ENCODE measurements at regions not wholly inside any gene's neighbourhood (a gene's known extent, or its start where the extent isn't known, plus 50 kb on each side); places are given as distances from the start of the nearest gene placed in this dataset.

DNA sequence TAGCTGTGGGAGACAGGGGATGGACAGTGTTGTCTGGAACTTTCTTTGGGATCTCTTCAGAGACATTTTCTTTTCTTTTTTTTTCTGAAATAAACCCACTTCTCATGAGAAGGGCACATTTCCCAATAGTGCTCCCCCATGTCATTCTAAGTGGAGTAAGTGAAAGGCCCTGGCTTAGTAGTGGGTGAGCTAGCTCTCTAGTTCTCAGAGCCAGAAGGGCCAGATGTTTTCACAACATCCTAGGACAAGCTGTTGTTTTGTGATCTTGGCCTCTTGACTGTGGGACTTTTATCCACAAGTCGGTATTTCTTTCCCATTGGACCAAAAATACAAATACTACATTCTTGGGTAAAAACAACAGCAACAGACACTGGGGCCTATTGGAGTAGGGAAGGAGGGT, 607.7 kb upstream of the TENM4 start:
- POLR2A ChIA-PET, result no interaction called here
- Mint-ChIP-seq H3K27ac (no peak overlapping the region), H3K36me3 (ENCODE audit: low read depth) (no peaks in the 10 kb centered on the region), H3K27me3 (no peaks in the 10 kb centered on the region), H3K9me3 (no peaks in the 10 kb centered on the region), H3K4me3 (no peak overlapping the region), H3K4me1 (ENCODE audit: low read depth) (no peaks in the 10 kb centered on the region)
- intact Hi-C loops (cut with micrococcal nuclease), result no loop called here
- DNase-seq (no peak), ATAC-seq (no peak)
- CTCF ChIA-PET, result no interaction called here
- TF ChIP-seq CTCF (IDR thresholded peaks at IDR 0.05), result no peak

GRCh38 chr11:80041136-80042000, 600.5 kb upstream of the TENM4 start:
- TF ChIP-seq CTCF (IDR thresholded peaks at IDR 0.05), result no peak
- CTCF ChIA-PET, result no interaction called here
- DNase-seq (no peak), ATAC-seq (no peak)
- Mint-ChIP-seq H3K27me3 (no peaks in the 10 kb centered on the region), H3K4me3 (no peak overlapping the region), H3K27ac (no peak overlapping the region), H3K36me3 (ENCODE audit: low read depth) (no peaks in the 10 kb centered on the region), H3K9me3 (peaks cover 2% of the 10 kb centered on the region), H3K4me1 (ENCODE audit: low read depth) (no peaks in the 10 kb centered on the region)
- POLR2A ChIA-PET, result no interaction called here
- intact Hi-C loops (cut with micrococcal nuclease), result no loop called here

- H3K4me1 Mint-ChIP-seq (ENCODE audit: low read depth), result no peaks in the 10 kb centered on the region
- no peak overlapping the region for H3K4me3 Mint-ChIP-seq
- peaks cover 6% of the 10 kb centered on the region for H3K9me3 Mint-ChIP-seq
- intact Hi-C loops (cut with micrococcal nuclease), result no loop called here
- DNase-seq (no peak), ATAC-seq (no peak)
- H3K27me3 Mint-ChIP-seq, result no peaks in the 10 kb centered on the region
- ChIA-PET CTCF (no interaction called here), POLR2A (no interaction called here)
- no peaks in the 10 kb centered on the region for H3K36me3 Mint-ChIP-seq (ENCODE audit: low read depth)
- H3K27ac Mint-ChIP-seq, result no peak overlapping the region
- no peak for TF ChIP-seq CTCF (IDR thresholded peaks at IDR 0.05)
Observed at GRCh38 chr11:80034801-80035200, 594.0 kb upstream of the TENM4 start.

- POLR2A ChIA-PET, result no interaction called here
- Mint-ChIP-seq H3K9me3 (peaks cover 4% of the 10 kb centered on the region), H3K4me3 (no peak overlapping the region), H3K4me1 (ENCODE audit: low read depth) (no peaks in the 10 kb centered on the region), H3K36me3 (ENCODE audit: low read depth) (no peaks in the 10 kb centered on the region), H3K27ac (no peak overlapping the region), H3K27me3 (no peaks in the 10 kb centered on the region)
- intact Hi-C loops (cut with micrococcal nuclease), result no loop called here
- CTCF ChIA-PET, result no interaction called here
- DNase-seq, result no peak
- TF ChIP-seq CTCF (IDR thresholded peaks at IDR 0.05), result no peak
- no peak for ATAC-seq
Observed at GRCh38 chr11:80031014-80031600, 590.3 kb upstream of the TENM4 start.

DNA sequence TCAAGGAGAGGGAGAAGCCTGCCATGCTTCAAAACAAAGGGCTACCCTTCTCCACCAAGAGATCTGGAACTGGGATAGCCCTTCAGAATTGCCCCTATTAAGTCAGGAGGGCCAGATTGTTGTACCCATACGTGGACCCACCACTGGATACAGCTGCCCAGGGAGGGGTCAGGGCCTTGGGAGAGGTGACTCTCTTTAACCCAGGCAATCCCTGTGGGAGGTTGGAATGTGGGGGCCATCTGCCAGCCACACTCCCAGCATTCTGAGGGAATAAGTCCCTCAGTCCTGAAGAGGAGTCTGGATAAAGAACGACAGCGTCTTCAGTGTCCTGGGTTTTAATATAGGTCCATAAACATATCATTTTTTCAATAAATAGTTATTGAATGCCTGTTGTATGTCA, 588.2 kb upstream of the TENM4 start:
- POLR2A ChIA-PET, result no interaction called here
- H3K4me3 Mint-ChIP-seq, result no peak overlapping the region
- no peak for TF ChIP-seq CTCF (IDR thresholded peaks at IDR 0.05)
- no peaks in the 10 kb centered on the region for H3K36me3 Mint-ChIP-seq (ENCODE audit: low read depth)
- DNase-seq (no peak), ATAC-seq (no peak)
- no peaks in the 10 kb centered on the region for H3K27me3 Mint-ChIP-seq
- H3K4me1 Mint-ChIP-seq (ENCODE audit: low read depth), result no peaks in the 10 kb centered on the region
- no peaks in the 10 kb centered on the region for H3K9me3 Mint-ChIP-seq
- intact Hi-C loops (cut with micrococcal nuclease), result no loop called here
- no peak overlapping the region for H3K27ac Mint-ChIP-seq
- CTCF ChIA-PET, result no interaction called here
